Ishikawa (cell line): ENCODE measurements at regions not wholly inside any gene's neighbourhood (a gene's known extent, or its start where the extent isn't known, plus 50 kb on each side); places are given as distances from the start of the nearest gene placed in this dataset.

Source experiments
- CEBPB ChIP-seq: IDR thresholded peaks from 2 replicates; pipeline ENCODE4 v1.6.1; 2012
- CREB1 ChIP-seq: IDR thresholded peaks from 2 replicates; pipeline ENCODE4 v1.6.1; 2012; ENCODE audit warnings: low read depth
- EGR1 ChIP-seq: IDR thresholded peaks from 2 replicates; pipeline ENCODE4 v1.6.1; 2012
- EP300 ChIP-seq: IDR thresholded peaks from 2 replicates; pipeline ENCODE4 v1.6.1; 2012; ENCODE audit warnings: borderline replicate concordance
- MAX ChIP-seq: IDR thresholded peaks from 2 replicates; pipeline ENCODE4 v1.6.1; 2012
- NFIC ChIP-seq: IDR thresholded peaks from 2 replicates; pipeline ENCODE4 v1.6.1; 2012
- REST ChIP-seq: IDR thresholded peaks from 2 replicates; pipeline ENCODE4 v1.6.1; 2012; ENCODE audit warnings: low read depth, mild to moderate bottlenecking
- TAF1 ChIP-seq: IDR thresholded peaks from 2 replicates; pipeline ENCODE4 v1.6.1; 2012; ENCODE audit warnings: low read depth, mild to moderate bottlenecking
- TEAD4 ChIP-seq: IDR thresholded peaks from 2 replicates; pipeline ENCODE4 v1.6.1; 2012
- USF1 ChIP-seq: IDR thresholded peaks from 2 replicates; pipeline ENCODE4 v1.6.1; 2012
- YY1 ChIP-seq: IDR thresholded peaks from 2 replicates; pipeline ENCODE4 v1.6.1; 2012; ENCODE audit warnings: low read depth
- ZBTB7A ChIP-seq: IDR thresholded peaks from 2 replicates; pipeline ENCODE4 v1.6.1; 2012; ENCODE audit warnings: low read depth

DNA sequence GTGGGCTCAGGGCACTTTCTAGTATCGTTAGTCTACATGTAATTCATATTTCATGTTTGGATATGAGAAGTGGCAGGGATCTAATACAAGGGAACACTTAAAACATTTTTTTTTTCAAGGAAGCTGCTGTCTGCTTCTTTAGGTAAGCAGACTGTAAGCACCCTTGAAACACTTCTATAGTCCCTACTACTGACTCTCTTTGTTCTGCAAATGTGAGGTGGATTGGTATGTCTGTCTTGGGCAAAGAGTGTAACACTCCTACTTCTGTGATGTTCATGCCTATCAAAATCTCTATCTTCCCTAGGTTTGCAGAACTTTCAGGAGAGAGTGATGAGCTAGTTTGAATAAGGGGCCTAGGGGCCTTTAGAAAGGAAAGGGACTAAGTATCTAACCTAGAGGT, 93.9 kb downstream of the ZNF330 start:
- TF ChIP-seq CEBPB (no peak), USF1 (no peak), MAX (no peak), EGR1 (no peak), YY1 (no peak), CREB1 (no peak), NFIC (no peak), TAF1 (no peak), EP300 (no peak), TEAD4 (no peak), REST (no peak), ZBTB7A (no peak)
